PC-9 (cell line): ENCODE measurements at regions not wholly inside any gene's neighbourhood (a gene's known extent, or its start where the extent isn't known, plus 50 kb on each side); places are given as distances from the start of the nearest gene placed in this dataset.

ENCODE experiments used
- CTCF ChIP-seq: fragments of 200-600 bp; sonication (generic); conservative IDR thresholded peaks from 2 replicates; pipeline ENCODE4 v1.6.1; 2017; ENCODE audit warnings: mixed run types, antibody characterized with exemption, mild to moderate bottlenecking, moderate library complexity
- EZH2 ChIP-seq: fragments of 200-600 bp; sonication (generic); IDR thresholded peaks from 2 replicates; pipeline ENCODE4 v1.8.0; 2017; ENCODE audit warnings: antibody characterized with exemption, low read depth

DNA sequence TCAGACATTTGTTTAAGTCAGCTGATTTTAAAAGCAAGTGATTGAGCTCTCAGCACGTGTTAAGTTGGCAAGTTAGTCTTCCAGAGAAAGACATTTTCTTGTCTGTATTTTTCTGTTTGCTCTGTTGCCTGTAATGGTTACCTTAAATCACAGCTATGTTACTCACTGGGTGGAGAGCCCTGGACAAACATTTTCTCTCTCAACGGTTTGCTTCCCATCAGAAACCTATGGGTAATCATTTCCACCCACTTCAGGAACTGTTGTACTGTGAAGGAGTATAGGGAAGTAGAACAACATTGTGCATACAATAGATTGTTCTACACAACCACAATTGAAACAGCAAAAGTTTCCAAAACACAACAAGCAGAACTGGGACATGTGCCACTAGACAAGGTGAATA lies 113.9 kb upstream of the DPT start:
- TF ChIP-seq CTCF (no peak), EZH2 (no peak)
